CD4-positive, alpha-beta T cell (primary cell): ENCODE measurements at regions not wholly inside any gene's neighbourhood (a gene's known extent, or its start where the extent isn't known, plus 50 kb on each side); places are given as distances from the start of the nearest gene placed in this dataset.

Experiments used
- ATAC-seq: fragments of 200-7000 bp; cut with Tn5 transposase; one replicate; pipeline ENCODE4 v1.10.0; 2022; ENCODE audit warnings: mild to moderate bottlenecking; ENCODE audit not compliant: poor library complexity
- CTCF ChIA-PET: fragments of 350-600 bp; sonication (Branson Sonifier 250); formaldehyde crosslinking; loops from one replicate; lab custom pipeline; 2021; ENCODE audit warnings: antibody characterized with exemption, inconsistent platforms; lab: Charles Lee
- POLR2A ChIA-PET: fragments of 350-600 bp; sonication (Branson Sonifier 250); formaldehyde crosslinking; loops from one replicate; lab custom pipeline; 2021; ENCODE audit warnings: antibody characterized with exemption, inconsistent platforms; lab: Charles Lee
- DNase-seq, 14 experiments: peaks; one replicate each; pipeline ENCODE4 v3.0.0-alpha.2; 2013 to 2020; ENCODE audit warnings: mixed read lengths in 2 of 14
- H3K27ac ChIP-seq, 2 donors: one replicate each; pipeline versions ENCODE4 v1.5.1 to v1.7.0; 2013; ENCODE audit warnings: low read length in 2 of 2, low read depth in 1 of 2, mild to moderate bottlenecking in 1 of 2
- H3K27me3 ChIP-seq, 2 experiments: 1 replicate in 1 of 2; 2 replicates in 1 of 2; pipeline versions ENCODE4 v1.6.1 to v1.7.0; 2013; ENCODE audit warnings: low read length in 2 of 2, control low read depth in 1 of 2, mild to moderate bottlenecking in 1 of 2, moderate library complexity in 1 of 2; ENCODE audit not compliant: insufficient read depth in 2 of 2, control insufficient read depth in 1 of 2
- H3K36me3 ChIP-seq: one replicate; pipeline ENCODE4 v1.6.1; 2013; ENCODE audit warnings: low read length, control low read depth; ENCODE audit not compliant: insufficient read depth
- H3K4me1 ChIP-seq: one replicate; pipeline ENCODE4 v1.6.1; 2013; ENCODE audit warnings: low read length, control low read depth; ENCODE audit not compliant: insufficient read depth
- H3K4me3 ChIP-seq: one replicate; pipeline ENCODE4 v1.5.1; 2013; ENCODE audit warnings: mild to moderate bottlenecking, low read length, moderate library complexity
- H3K9me3 ChIP-seq, 2 experiments: 1 replicate in 1 of 2; 2 replicates in 1 of 2; pipeline versions ENCODE4 v1.6.1 to v1.7.0; 2013; ENCODE audit warnings: low read length in 2 of 2, mild to moderate bottlenecking in 2 of 2, control low read depth in 1 of 2, moderate library complexity in 1 of 2; ENCODE audit not compliant: control insufficient read depth in 1 of 2, insufficient read depth in 1 of 2
- H3K27ac Mint-ChIP-seq: one replicate; pipeline ENCODE4 v1.8.0; 2020; ENCODE audit warnings: mixed read lengths
- H3K27me3 Mint-ChIP-seq: one replicate; pipeline ENCODE4 v1.8.0; 2021; ENCODE audit warnings: mixed read lengths
- H3K36me3 Mint-ChIP-seq: one replicate; pipeline ENCODE4 v1.8.0; 2021; ENCODE audit warnings: low read depth, mixed read lengths
- H3K4me1 Mint-ChIP-seq: one replicate; pipeline ENCODE4 v1.8.0; 2021; ENCODE audit warnings: low read depth, mixed read lengths
- H3K4me3 Mint-ChIP-seq: one replicate; pipeline ENCODE4 v1.8.0; 2020; ENCODE audit warnings: mild to moderate bottlenecking, mixed read lengths
- H3K9me3 Mint-ChIP-seq: one replicate; pipeline ENCODE4 v1.8.0; 2020; ENCODE audit warnings: mixed read lengths
- intact Hi-C, 2 experiments: fragments of 100-400 bp; cut with DNase I in 1 of 2; cut with micrococcal nuclease in 1 of 2; formaldehyde crosslinking; loops; one replicate each; pipeline versions ENCODE4 v1.15.1 to v1.9.0; 2023 to 2025; cut with DNase I, micrococcal nuclease
- TF ChIP-seq, protein P1 (sequence below): fragments of 200-600 bp; IDR thresholded peaks from one replicate; pipeline ENCODE4 v1.8.0; 2022; ENCODE audit warnings: antibody characterized with exemption, mild to moderate bottlenecking

DNA sequence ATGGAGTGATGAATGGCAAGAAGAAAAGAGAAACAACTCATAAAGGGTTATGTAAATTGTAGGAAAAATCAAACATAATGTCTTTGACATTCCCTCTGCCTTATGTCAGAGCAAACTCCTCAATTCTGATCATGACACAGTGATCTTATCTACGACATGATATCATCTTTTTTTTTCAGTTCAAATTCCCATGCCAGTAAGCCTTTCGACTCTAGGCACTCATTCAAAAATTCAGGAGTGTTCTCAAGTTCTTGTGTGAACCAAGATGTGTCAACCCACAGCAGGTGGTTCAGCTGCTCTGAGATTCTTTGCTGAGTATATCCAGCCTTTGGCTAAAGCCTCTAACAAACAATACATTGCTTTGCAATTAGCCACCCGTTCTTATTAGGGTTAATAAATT is 97.1 kb upstream of the ESRRG start:
- TF ChIP-seq, protein P1, sequence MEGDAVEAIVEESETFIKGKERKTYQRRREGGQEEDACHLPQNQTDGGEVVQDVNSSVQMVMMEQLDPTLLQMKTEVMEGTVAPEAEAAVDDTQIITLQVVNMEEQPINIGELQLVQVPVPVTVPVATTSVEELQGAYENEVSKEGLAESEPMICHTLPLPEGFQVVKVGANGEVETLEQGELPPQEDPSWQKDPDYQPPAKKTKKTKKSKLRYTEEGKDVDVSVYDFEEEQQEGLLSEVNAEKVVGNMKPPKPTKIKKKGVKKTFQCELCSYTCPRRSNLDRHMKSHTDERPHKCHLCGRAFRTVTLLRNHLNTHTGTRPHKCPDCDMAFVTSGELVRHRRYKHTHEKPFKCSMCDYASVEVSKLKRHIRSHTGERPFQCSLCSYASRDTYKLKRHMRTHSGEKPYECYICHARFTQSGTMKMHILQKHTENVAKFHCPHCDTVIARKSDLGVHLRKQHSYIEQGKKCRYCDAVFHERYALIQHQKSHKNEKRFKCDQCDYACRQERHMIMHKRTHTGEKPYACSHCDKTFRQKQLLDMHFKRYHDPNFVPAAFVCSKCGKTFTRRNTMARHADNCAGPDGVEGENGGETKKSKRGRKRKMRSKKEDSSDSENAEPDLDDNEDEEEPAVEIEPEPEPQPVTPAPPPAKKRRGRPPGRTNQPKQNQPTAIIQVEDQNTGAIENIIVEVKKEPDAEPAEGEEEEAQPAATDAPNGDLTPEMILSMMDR = no peak
- no peaks in the 10 kb centered on the region for H3K36me3 Mint-ChIP-seq
- no peak overlapping the region for H3K27ac Mint-ChIP-seq
- peaks cover 6% of the 10 kb centered on the region for H3K9me3 Mint-ChIP-seq
- no peak for DNase-seq
- H3K36me3 ChIP-seq = no peaks in the 10 kb centered on the region
- H3K27ac ChIP-seq = no peak overlapping the region
- H3K4me3 Mint-ChIP-seq = no peak overlapping the region
- H3K4me1 Mint-ChIP-seq = no peaks in the 10 kb centered on the region
- H3K27me3 Mint-ChIP-seq = no peaks in the 10 kb centered on the region
- no peak for ATAC-seq
- H3K4me1 ChIP-seq = no peaks in the 10 kb centered on the region
- CTCF ChIA-PET = no interaction called here
- H3K9me3 ChIP-seq = peaks cover 0 to 3% of the 10 kb centered on the region in 2 experiments
- no peak overlapping the region for H3K4me3 ChIP-seq
- no peaks in the 10 kb centered on the region for H3K27me3 ChIP-seq
- POLR2A ChIA-PET = no interaction called here
- intact Hi-C loops = no loop called here

DNA sequence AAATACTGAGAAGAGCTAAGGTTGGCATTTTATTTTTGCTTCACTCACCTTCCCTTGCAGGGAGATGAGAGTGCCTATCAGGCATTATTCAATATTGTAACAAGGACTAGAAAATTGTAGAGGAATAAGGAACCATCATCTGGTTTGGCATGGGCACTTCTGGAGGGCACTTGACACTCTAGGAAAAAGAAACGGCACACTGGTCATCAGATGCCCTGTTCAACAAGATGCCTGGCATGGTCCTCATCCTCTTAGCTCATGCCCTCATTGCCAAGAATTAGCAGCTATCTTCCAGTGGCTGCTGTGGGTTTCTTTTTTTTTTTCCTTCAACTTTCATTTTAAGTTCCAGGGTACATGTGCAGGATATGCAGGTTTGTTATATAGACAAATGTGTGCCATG is 95.1 kb upstream of the ESRRG start:
- ChIA-PET CTCF (no interaction called here), POLR2A (no interaction called here)
- H3K4me1 Mint-ChIP-seq = no peaks in the 10 kb centered on the region
- H3K4me1 ChIP-seq = no peaks in the 10 kb centered on the region
- no peak overlapping the region for H3K4me3 ChIP-seq
- DNase-seq = no peak
- H3K9me3 ChIP-seq = peaks cover 0 to 5% of the 10 kb centered on the region in 2 experiments
- H3K36me3 Mint-ChIP-seq = no peaks in the 10 kb centered on the region
- H3K27ac ChIP-seq = no peak overlapping the region
- H3K27ac Mint-ChIP-seq = no peak overlapping the region
- ATAC-seq = no peak
- peaks cover 3% of the 10 kb centered on the region for H3K9me3 Mint-ChIP-seq
- intact Hi-C loops = no loop called here
- H3K36me3 ChIP-seq = no peaks in the 10 kb centered on the region
- TF ChIP-seq, protein P1 = no peak
- H3K27me3 Mint-ChIP-seq = no peaks in the 10 kb centered on the region
- no peaks in the 10 kb centered on the region for H3K27me3 ChIP-seq
- H3K4me3 Mint-ChIP-seq = no peak overlapping the region

- POLR2A ChIA-PET = no interaction called here
- H3K4me1 ChIP-seq = no peaks in the 10 kb centered on the region
Measured at GRCh38 chr1:216815260-216816131, 92.3 kb upstream of the ESRRG start.

More at GRCh38 chr1:216815260-216816131, 92.3 kb upstream of the ESRRG start:
- H3K27me3 Mint-ChIP-seq = no peaks in the 10 kb centered on the region
- no peak overlapping the region for H3K27ac Mint-ChIP-seq
- Histone ChIP-seq H3K27ac (no peak overlapping the region), H3K27me3 (no peaks in the 10 kb centered on the region), H3K9me3 (peaks cover 0 to 5% of the 10 kb centered on the region in 2 experiments), H3K4me3 (no peak overlapping the region), H3K36me3 (no peaks in the 10 kb centered on the region)
- intact Hi-C loops = no loop called here
- DNase-seq (no peak), ATAC-seq (no peak)
- no peaks in the 10 kb centered on the region for H3K9me3 Mint-ChIP-seq
- H3K4me3 Mint-ChIP-seq = no peak overlapping the region
- CTCF ChIA-PET = no interaction called here
- H3K36me3 Mint-ChIP-seq = no peaks in the 10 kb centered on the region
- H3K4me1 Mint-ChIP-seq = no peaks in the 10 kb centered on the region
- TF ChIP-seq, protein P1 = no peak
